Endothelial cell of umbilical vein (primary cell): ENCODE measurements at regions not wholly inside any gene's neighbourhood (a gene's known extent, or its start where the extent isn't known, plus 50 kb on each side); places are given as distances from the start of the nearest gene placed in this dataset.

Experiments
- BruUV-seq: library from RNA; stranded (reverse); fragments of 400-500 nt; replicated peaks from 2 replicates; lab custom pipeline; 2021; lab: Mats Ljungman, UMichigan
- CTCF ChIA-PET: fragments of 300-600, 350-600 bp; sonication (Branson Sonifier 250); formaldehyde crosslinking; loops from one replicate; lab custom pipeline; 2021; ENCODE audit warnings: antibody characterized with exemption, inconsistent platforms; lab: Charles Lee
- POLR2A ChIA-PET: fragments of 300-600, 350-600 bp; sonication (Branson Sonifier 250); formaldehyde crosslinking; loops from one replicate; lab custom pipeline; 2021; ENCODE audit warnings: antibody characterized with exemption, inconsistent platforms; lab: Charles Lee
- DNase-seq: peaks from one replicate; pipeline ENCODE4 v3.0.0-alpha.2; 2011; ENCODE audit warnings: low read depth, low spot score
- FAIRE-seq: peaks from 2 replicates; lab custom pipeline; 2011; peaks lifted over from hg19 to GRCh38; lab: Jason Lieb, UNC
- H2AFZ ChIP-seq: 2 replicates; pipeline ENCODE4 v1.6.0; 2012; ENCODE audit warnings: low read depth, low read length, control low read depth, inconsistent platforms
- H3K27ac ChIP-seq: 2 replicates; pipeline ENCODE4 v1.5.1; 2011; ENCODE audit warnings: low read depth, mild to moderate bottlenecking, control low read depth, low read length, moderate library complexity; ENCODE audit not compliant: insufficient read depth
- H3K27me3 ChIP-seq, 2 experiments: 2 replicates each; pipeline versions ENCODE4 v1.6.0 to v1.6.1; 2011; ENCODE audit warnings: low read length in 2 of 2, mixed read lengths in 1 of 2; ENCODE audit not compliant: control insufficient read depth in 2 of 2, insufficient read depth in 2 of 2
- H3K36me3 ChIP-seq, 2 experiments: 2 replicates in 1 of 2; 3 replicates in 1 of 2; pipeline ENCODE4 v1.5.1; 2011; ENCODE audit warnings: low read length in 2 of 2, mild to moderate bottlenecking in 1 of 2, moderate library complexity in 1 of 2; ENCODE audit not compliant: control insufficient read depth in 2 of 2, insufficient read depth in 2 of 2; ENCODE audit errors: extremely low read depth in 1 of 2
- H3K4me1 ChIP-seq: 3 replicates; pipeline ENCODE4 v1.5.1; 2011; ENCODE audit warnings: mild to moderate bottlenecking, low read length; ENCODE audit not compliant: control insufficient read depth, insufficient read depth; ENCODE audit errors: extremely low read depth
- H3K4me2 ChIP-seq: 2 replicates; pipeline ENCODE4 v1.6.1; 2011; ENCODE audit warnings: low read length, control low read depth, mixed read lengths; ENCODE audit not compliant: insufficient read depth
- H3K4me3 ChIP-seq, 3 experiments: fragments of 200-600 bp in 1 of 3; sonication (generic), shearing (Covaris generic) in 1 of 3; replicated peaks in 1 of 3; 2 replicates each; pipeline ENCODE4 v1.5.1; 2011 to 2016; ENCODE audit warnings: control low read depth in 3 of 3, low read length in 3 of 3, mild to moderate bottlenecking in 2 of 3, inconsistent platforms in 1 of 3, low read depth in 1 of 3, moderate library complexity in 1 of 3; ENCODE audit not compliant: insufficient read depth in 1 of 3
- H3K79me2 ChIP-seq: 2 replicates; pipeline ENCODE4 v1.6.0; 2012; ENCODE audit warnings: low read length, inconsistent platforms; ENCODE audit not compliant: control insufficient read depth, insufficient read depth
- H3K9ac ChIP-seq: replicated peaks from 2 replicates; pipeline ENCODE3; 2011; ENCODE audit warnings: low read length, control low read depth; ENCODE audit not compliant: insufficient read depth; ENCODE audit errors: extremely low read depth
- H3K9me1 ChIP-seq: replicated peaks from 3 replicates; pipeline ENCODE4 v1.6.0; 2011; ENCODE audit warnings: mild to moderate bottlenecking, low read length; ENCODE audit not compliant: control insufficient read depth, insufficient read depth; ENCODE audit errors: extremely low read depth
- H3K9me3 ChIP-seq: replicated peaks from 2 replicates; pipeline ENCODE4 v1.5.1; 2012; ENCODE audit warnings: low read length, inconsistent platforms; ENCODE audit not compliant: control insufficient read depth, insufficient read depth
- H4K20me1 ChIP-seq: replicated peaks from 2 replicates; pipeline ENCODE3; 2011; ENCODE audit warnings: mild to moderate bottlenecking, low read length; ENCODE audit not compliant: control insufficient read depth, insufficient read depth; ENCODE audit errors: extremely low read depth
- EZH2 ChIP-seq: IDR thresholded peaks from 2 replicates; pipeline ENCODE4 v1.6.1; 2012; ENCODE audit warnings: borderline replicate concordance, low read depth, mild to moderate bottlenecking, moderate library complexity, low read length, inconsistent platforms; ENCODE audit not compliant: severe bottlenecking
- FOS ChIP-seq: IDR thresholded peaks from 2 replicates; pipeline ENCODE4 v1.6.1; 2011; ENCODE audit warnings: mild to moderate bottlenecking, low read length, moderate library complexity, borderline replicate concordance; ENCODE audit not compliant: insufficient read depth
- GATA2 ChIP-seq: IDR thresholded peaks from 2 replicates; pipeline ENCODE4 v1.7.0; 2011; ENCODE audit warnings: low read depth, mild to moderate bottlenecking, moderate library complexity, mixed read lengths, low read length; ENCODE audit not compliant: insufficient read length, insufficient read depth
- MYC ChIP-seq: IDR thresholded peaks from one replicate; pipeline ENCODE4 v1.6.1; 2011; ENCODE audit warnings: mild to moderate bottlenecking, low read depth, low read length
- POLR2AphosphoS5 ChIP-seq: IDR thresholded peaks from 2 replicates; pipeline ENCODE4 v1.6.1; 2012; ENCODE audit warnings: low read depth, mild to moderate bottlenecking, control low read depth, low read length, moderate library complexity; ENCODE audit not compliant: insufficient read depth
- dilution Hi-C: fragments of 300-500 bp; cut with MboI; formaldehyde crosslinking; loops from one replicate; pipeline ENCODE4 v1.15.0; 2019; ENCODE audit warnings: low sequenced_read_pairs; ENCODE audit not compliant: extremely low pct_ligation_motif_present
- intact Hi-C: fragments of 100-400 bp; cut with micrococcal nuclease; formaldehyde crosslinking; loops from one replicate; pipeline ENCODE4 v1.10.0; 2022

DNA sequence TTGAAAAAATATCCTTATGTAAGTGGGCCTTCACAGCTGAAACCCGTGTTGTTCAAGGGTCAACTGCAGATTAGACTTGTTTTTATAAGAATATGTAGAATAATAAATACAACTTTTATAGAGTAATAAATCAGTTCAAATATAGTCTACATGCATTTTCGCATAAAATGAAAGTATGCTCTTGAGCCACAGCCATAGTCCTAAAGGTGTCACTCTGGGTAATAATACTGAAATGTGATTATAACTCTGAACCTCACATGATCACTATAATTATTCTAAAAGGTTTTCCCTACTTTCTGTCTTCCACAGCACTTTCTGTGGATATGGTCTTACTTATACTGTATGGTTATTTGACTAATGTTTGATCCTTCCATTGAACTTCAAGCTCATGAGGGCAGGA is 185.8 kb downstream of the SLC6A15 start:
- TF ChIP-seq GATA2 (no peak), FOS (no peak), EZH2 (no peak), POLR2AphosphoS5 (no peak)
- H3K9ac ChIP-seq = no peak overlapping the region
- no peaks in the 10 kb centered on the region for H4K20me1 ChIP-seq
- FAIRE-seq = no peak
- no peaks in the 10 kb centered on the region for H3K36me3 ChIP-seq
- no peaks in the 10 kb centered on the region for H3K9me1 ChIP-seq
- ChIA-PET CTCF (interaction anchor here (1.0 kb wide), 1 partner anchor 37 kb away, joined by 3 read pairs; no protein-coding TSS in a partner anchor), POLR2A (no interaction called here)
- no peak for DNase-seq
- H3K4me2 ChIP-seq = no peak overlapping the region
- H3K4me3 ChIP-seq = no peak overlapping the region
- H3K4me1 ChIP-seq = no peaks in the 10 kb centered on the region
- no peaks in the 10 kb centered on the region for H3K27me3 ChIP-seq
- no peak overlapping the region for H2AFZ ChIP-seq
- no TSS peak for BruUV-seq
- dilution Hi-C loops = no loop called here
- intact Hi-C loops = no loop called here
- H3K9me3 ChIP-seq = no peaks in the 10 kb centered on the region
- no peak overlapping the region for H3K27ac ChIP-seq
- no peaks in the 10 kb centered on the region for H3K79me2 ChIP-seq

- Histone ChIP-seq H3K4me1 (no peaks in the 10 kb centered on the region), H3K36me3 (no peaks in the 10 kb centered on the region), H3K79me2 (no peaks in the 10 kb centered on the region), H3K27me3 (no peaks in the 10 kb centered on the region), H3K9me3 (no peaks in the 10 kb centered on the region), H4K20me1 (no peaks in the 10 kb centered on the region), H2AFZ (no peak overlapping the region), H3K27ac (no peak overlapping the region), H3K4me3 (no peak overlapping the region), H3K9ac (no peak overlapping the region), H3K4me2 (no peak overlapping the region), H3K9me1 (no peaks in the 10 kb centered on the region)
- DNase-seq (no peak), FAIRE-seq (no peak)
- intact Hi-C loops (no loop called here), dilution Hi-C loops (no loop called here)
- no TSS peak for BruUV-seq
- ChIA-PET POLR2A (no interaction called here), CTCF (interaction anchor here (1.0 kb wide), 1 partner anchor 9 kb away, joined by 4 read pairs; no protein-coding TSS in a partner anchor)
- no peak for TF ChIP-seq MYC
These were observed 188.6 kb downstream of the SLC6A15 start for GRCh38 chr12:84723988-84724387.
